ENCODE measurements at regions not wholly inside any gene's neighbourhood (a gene's known extent, or its start where the extent isn't known, plus 50 kb on each side); places are given as distances from the start of the nearest gene placed in this dataset.

- peak; percentile 5 for DNase-seq (ENCODE audit: low read depth)
Measured at GRCh38 chr10:118835682-118836326, 81.0 kb upstream of the CACUL1 start.

- DNase-seq (ENCODE audit: low read depth): no peak
Measured at GRCh38 chr10:118838364-118838763, 83.6 kb upstream of the CACUL1 start.

GRCh38 chr10:118839348-118839747 lies 84.6 kb upstream of the CACUL1 start:
- no peak for DNase-seq (ENCODE audit: low read depth)

GRCh38 chr10:118840071-118840775 lies 85.5 kb upstream of the CACUL1 start:
- no peak for DNase-seq (ENCODE audit: low read depth)

- no peak for DNase-seq (ENCODE audit: low read depth)
Measured at GRCh38 chr10:118840776-118841468, 86.2 kb upstream of the CACUL1 start.

- no peak for DNase-seq (ENCODE audit: low read depth)
Measured at GRCh38 chr10:118841881-118842605, 87.3 kb upstream of the CACUL1 start.

GRCh38 chr10:118842843-118843624 lies 88.3 kb upstream of the CACUL1 start:
- no peak for DNase-seq (ENCODE audit: low read depth)

- no peak for DNase-seq (ENCODE audit: low read depth)
Measured at GRCh38 chr10:118843647-118844265, 89.0 kb upstream of the CACUL1 start.

- DNase-seq (ENCODE audit: low read depth): peak; percentile 10
Measured at GRCh38 chr10:118844731-118845521, 90.2 kb upstream of the CACUL1 start.

- no peak for DNase-seq (ENCODE audit: low read depth)
Measured at GRCh38 chr10:118845776-118846175, 91.0 kb upstream of the CACUL1 start.

- no peak for DNase-seq (ENCODE audit: low read depth)
Measured at GRCh38 chr10:118850418-118851061, 95.8 kb upstream of the CACUL1 start.

- no peak for DNase-seq (ENCODE audit: low read depth)
Measured at GRCh38 chr10:118851062-118852035, 96.6 kb upstream of the CACUL1 start.

GRCh38 chr10:118853916-118854315 lies 99.1 kb upstream of the CACUL1 start:
- DNase-seq (ENCODE audit: low read depth): no peak

GRCh38 chr10:118856106-118856505 lies 101.3 kb upstream of the CACUL1 start:
- DNase-seq (ENCODE audit: low read depth): no peak

GRCh38 chr10:118865998-118866693 lies 111.4 kb upstream of the CACUL1 start:
- DNase-seq (ENCODE audit: low read depth): no peak

- DNase-seq (ENCODE audit: low read depth): no peak
Measured at GRCh38 chr10:118867768-118868167, 113.0 kb upstream of the CACUL1 start.

GRCh38 chr10:118868589-118868988 lies 113.8 kb upstream of the CACUL1 start:
- DNase-seq (ENCODE audit: low read depth): no peak

All from non-pigmented ciliary epithelial cell (primary cell).